Right atrium auricular region (tissue), 2 donors: ENCODE measurements at regions not wholly inside any gene's neighbourhood (a gene's known extent, or its start where the extent isn't known, plus 50 kb on each side); places are given as distances from the start of the nearest gene placed in this dataset.

Source experiments
- DNase-seq: peaks from one replicate; pipeline ENCODE4 v3.0.0-alpha.2; 2019; ENCODE audit warnings: low spot score
- H3K27ac ChIP-seq, 2 donors: fragments of 200-600 bp; sonication (generic); 1 replicate in 1 of 2; 2 replicates in 1 of 2; pipeline ENCODE4 v1.5.1; 2016 to 2019
- H3K27me3 ChIP-seq, 2 donors: fragments of 200-600 bp; sonication (generic); one replicate each; pipeline versions ENCODE4 v1.5.1 to v1.6.0; 2017 to 2019
- H3K36me3 ChIP-seq: fragments of 200-600 bp; sonication (generic); one replicate; pipeline ENCODE4 v1.5.1; 2016
- H3K4me1 ChIP-seq, 2 donors: fragments of 200-600 bp; sonication (generic); one replicate each; pipeline versions ENCODE4 v1.5.1 to v1.6.0; 2017 to 2019
- H3K4me3 ChIP-seq, 2 donors: fragments of 200-600 bp; sonication (generic); 1 replicate in 1 of 2; 2 replicates in 1 of 2; pipeline ENCODE4 v1.5.1; 2017 to 2019; ENCODE audit warnings: mild to moderate bottlenecking in 1 of 2, moderate library complexity in 1 of 2
- H3K9me3 ChIP-seq, 2 donors: fragments of 200-600 bp; sonication (generic); one replicate each; pipeline ENCODE4 v1.5.1; 2019
- TF ChIP-seq, protein P1 (sequence below), 2 donors: fragments of 200-600 bp; sonication (generic); IDR thresholded peaks; one replicate each; pipeline ENCODE4 v1.5.1; 2019; ENCODE audit warnings: antibody characterized with exemption in 2 of 2

GRCh38 chr9:134535171-134535570 is 106.4 kb upstream of the COL5A1 start:
- no peak for DNase-seq
- no peak overlapping the region for H3K27ac ChIP-seq
- no peaks in the 10 kb centered on the region for H3K36me3 ChIP-seq
- H3K9me3 ChIP-seq = peaks cover 0 to 12% of the 10 kb centered on the region in 2 donors
- no peak overlapping the region for H3K4me3 ChIP-seq
- TF ChIP-seq, protein P1, sequence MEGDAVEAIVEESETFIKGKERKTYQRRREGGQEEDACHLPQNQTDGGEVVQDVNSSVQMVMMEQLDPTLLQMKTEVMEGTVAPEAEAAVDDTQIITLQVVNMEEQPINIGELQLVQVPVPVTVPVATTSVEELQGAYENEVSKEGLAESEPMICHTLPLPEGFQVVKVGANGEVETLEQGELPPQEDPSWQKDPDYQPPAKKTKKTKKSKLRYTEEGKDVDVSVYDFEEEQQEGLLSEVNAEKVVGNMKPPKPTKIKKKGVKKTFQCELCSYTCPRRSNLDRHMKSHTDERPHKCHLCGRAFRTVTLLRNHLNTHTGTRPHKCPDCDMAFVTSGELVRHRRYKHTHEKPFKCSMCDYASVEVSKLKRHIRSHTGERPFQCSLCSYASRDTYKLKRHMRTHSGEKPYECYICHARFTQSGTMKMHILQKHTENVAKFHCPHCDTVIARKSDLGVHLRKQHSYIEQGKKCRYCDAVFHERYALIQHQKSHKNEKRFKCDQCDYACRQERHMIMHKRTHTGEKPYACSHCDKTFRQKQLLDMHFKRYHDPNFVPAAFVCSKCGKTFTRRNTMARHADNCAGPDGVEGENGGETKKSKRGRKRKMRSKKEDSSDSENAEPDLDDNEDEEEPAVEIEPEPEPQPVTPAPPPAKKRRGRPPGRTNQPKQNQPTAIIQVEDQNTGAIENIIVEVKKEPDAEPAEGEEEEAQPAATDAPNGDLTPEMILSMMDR (IDR thresholded peaks at IDR 0.05) = no peak
- no peaks in the 10 kb centered on the region for H3K27me3 ChIP-seq
- peaks cover 0 to 8% of the 10 kb centered on the region in 2 donors for H3K4me1 ChIP-seq

DNA sequence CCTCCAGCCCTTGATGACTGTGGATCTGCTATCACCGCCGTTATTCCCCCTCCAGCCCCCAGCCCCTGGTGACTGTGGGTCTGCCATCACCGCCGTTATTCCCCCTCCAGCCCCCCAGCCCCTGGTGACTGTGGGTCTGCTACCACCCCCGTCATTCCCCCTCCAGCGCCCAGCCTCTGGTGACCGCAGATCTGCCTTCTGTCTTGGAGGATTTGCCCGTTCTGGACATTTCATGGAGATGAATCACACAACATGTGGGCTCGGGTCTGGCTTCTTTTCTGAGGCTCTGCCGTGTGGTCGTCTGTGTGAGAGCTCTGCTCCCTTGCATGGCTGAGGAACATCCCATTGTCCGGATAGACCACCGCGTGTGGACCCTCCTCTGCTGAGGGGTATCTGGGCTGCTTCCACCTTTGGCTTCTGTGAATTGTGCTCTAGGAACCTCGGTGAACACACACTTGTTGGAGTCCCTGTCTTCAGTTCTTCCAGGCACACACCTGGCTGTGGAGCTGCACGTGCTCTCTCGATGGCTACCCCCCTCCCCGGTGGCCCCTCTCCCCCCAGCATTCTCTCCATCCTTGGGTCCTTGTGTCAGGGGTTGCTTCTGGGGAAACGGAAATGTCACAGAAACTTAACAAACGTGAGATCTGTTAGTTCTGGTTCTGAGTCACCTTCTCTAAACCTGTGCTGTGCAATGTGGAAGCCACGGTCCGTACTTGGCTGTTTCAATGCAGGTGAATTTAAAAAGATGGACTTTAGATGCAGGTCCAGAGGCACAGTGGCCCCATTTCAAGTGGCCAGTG is 105.3 kb upstream of the COL5A1 start:
- no peak for DNase-seq
- H3K27me3 ChIP-seq = no peaks in the 10 kb centered on the region
- TF ChIP-seq, protein P1 (IDR thresholded peaks at IDR 0.05) = no peak
- peaks cover 0 to 8% of the 10 kb centered on the region in 2 donors for H3K4me1 ChIP-seq
- H3K36me3 ChIP-seq = no peaks in the 10 kb centered on the region
- H3K27ac ChIP-seq = no peak overlapping the region
- H3K4me3 ChIP-seq = no peak overlapping the region
- H3K9me3 ChIP-seq = peaks cover 0 to under 1% of the 10 kb centered on the region in 2 donors

GRCh38 chr9:134536931-134537330 is 104.7 kb upstream of the COL5A1 start:
- Histone ChIP-seq H3K4me1 (peaks cover 0 to 8% of the 10 kb centered on the region in 2 donors), H3K27me3 (no peaks in the 10 kb centered on the region), H3K27ac (no peak overlapping the region), H3K36me3 (no peaks in the 10 kb centered on the region), H3K9me3 (no peaks in the 10 kb centered on the region), H3K4me3 (no peak overlapping the region)
- TF ChIP-seq, protein P1 (IDR thresholded peaks at IDR 0.05) = no peak
- no peak for DNase-seq

- Histone ChIP-seq H3K9me3 (no peaks in the 10 kb centered on the region), H3K27ac (peak overlapping the region; percentile 46 to 63), H3K4me1 (peaks cover 0 to 8% of the 10 kb centered on the region in 2 donors), H3K4me3 (no peak overlapping the region), H3K36me3 (no peaks in the 10 kb centered on the region), H3K27me3 (no peaks in the 10 kb centered on the region)
- TF ChIP-seq, protein P1 (IDR thresholded peaks at IDR 0.05) = no peak
- DNase-seq = no peak
Measured at GRCh38 chr9:134537951-134538641, 103.5 kb upstream of the COL5A1 start.

DNA sequence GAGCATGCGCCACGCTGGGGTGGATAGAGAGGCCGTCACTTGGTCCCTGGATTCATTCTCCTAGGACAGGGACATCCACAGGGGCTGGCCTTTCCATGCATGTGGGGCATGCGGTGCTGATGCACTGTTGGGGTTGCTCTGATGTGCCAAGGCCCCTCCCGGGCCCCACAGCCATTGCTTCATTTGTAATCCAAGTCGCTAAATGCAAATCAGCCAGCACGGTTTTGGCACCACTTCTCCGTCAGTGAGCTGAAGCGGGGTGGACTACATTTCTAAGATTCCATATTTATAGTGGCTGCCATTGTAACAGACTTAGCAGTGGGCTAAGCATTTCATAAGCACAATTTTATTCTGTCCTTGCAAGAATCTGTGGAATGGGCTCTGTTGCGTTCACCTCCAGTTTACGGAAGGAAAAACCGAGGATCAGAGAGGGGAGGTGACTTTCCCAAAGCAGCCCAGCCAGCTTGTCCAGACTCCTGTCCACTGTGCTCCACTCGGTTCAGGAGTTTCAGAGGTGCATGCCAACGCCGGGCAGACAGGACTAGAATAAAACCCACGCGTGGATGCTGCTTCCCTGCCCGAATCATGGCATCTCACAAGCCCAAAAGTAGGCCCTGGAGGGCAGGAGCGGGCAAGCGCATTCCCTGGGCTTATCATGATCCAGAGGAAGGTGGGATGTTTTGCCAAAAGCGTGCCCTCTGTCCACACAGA is 102.6 kb upstream of the COL5A1 start:
- TF ChIP-seq, protein P1 (IDR thresholded peaks at IDR 0.05) = no peak
- Histone ChIP-seq H3K4me1 (peaks cover 0 to 8% of the 10 kb centered on the region in 2 donors), H3K9me3 (no peaks in the 10 kb centered on the region), H3K4me3 (no peak overlapping the region), H3K27ac (peak overlapping the region; percentile 46 to 63), H3K27me3 (no peaks in the 10 kb centered on the region), H3K36me3 (no peaks in the 10 kb centered on the region)
- DNase-seq = no peak
